Endothelial cell of umbilical vein (primary cell): ENCODE measurements at regions not wholly inside any gene's neighbourhood (a gene's known extent, or its start where the extent isn't known, plus 50 kb on each side); places are given as distances from the start of the nearest gene placed in this dataset.

Experiments
- BruUV-seq: library from RNA; stranded (reverse); fragments of 400-500 nt; replicated peaks from 2 replicates; lab custom pipeline; 2021; lab: Mats Ljungman, UMichigan
- CTCF ChIA-PET: fragments of 300-600, 350-600 bp; sonication (Branson Sonifier 250); formaldehyde crosslinking; loops from one replicate; lab custom pipeline; 2021; ENCODE audit warnings: antibody characterized with exemption, inconsistent platforms; lab: Charles Lee
- POLR2A ChIA-PET: fragments of 300-600, 350-600 bp; sonication (Branson Sonifier 250); formaldehyde crosslinking; loops from one replicate; lab custom pipeline; 2021; ENCODE audit warnings: antibody characterized with exemption, inconsistent platforms; lab: Charles Lee
- DNase-seq: peaks from one replicate; pipeline ENCODE4 v3.0.0-alpha.2; 2011; ENCODE audit warnings: low read depth, low spot score
- FAIRE-seq: peaks from 2 replicates; lab custom pipeline; 2011; peaks lifted over from hg19 to GRCh38; lab: Jason Lieb, UNC
- H2AFZ ChIP-seq: 2 replicates; pipeline ENCODE4 v1.6.0; 2012; ENCODE audit warnings: low read depth, low read length, control low read depth, inconsistent platforms
- H3K27ac ChIP-seq: 2 replicates; pipeline ENCODE4 v1.5.1; 2011; ENCODE audit warnings: low read depth, mild to moderate bottlenecking, control low read depth, low read length, moderate library complexity; ENCODE audit not compliant: insufficient read depth
- H3K27me3 ChIP-seq, 2 experiments: 2 replicates each; pipeline versions ENCODE4 v1.6.0 to v1.6.1; 2011; ENCODE audit warnings: low read length in 2 of 2, mixed read lengths in 1 of 2; ENCODE audit not compliant: control insufficient read depth in 2 of 2, insufficient read depth in 2 of 2
- H3K36me3 ChIP-seq, 2 experiments: 2 replicates in 1 of 2; 3 replicates in 1 of 2; pipeline ENCODE4 v1.5.1; 2011; ENCODE audit warnings: low read length in 2 of 2, mild to moderate bottlenecking in 1 of 2, moderate library complexity in 1 of 2; ENCODE audit not compliant: control insufficient read depth in 2 of 2, insufficient read depth in 2 of 2; ENCODE audit errors: extremely low read depth in 1 of 2
- H3K4me1 ChIP-seq: 3 replicates; pipeline ENCODE4 v1.5.1; 2011; ENCODE audit warnings: mild to moderate bottlenecking, low read length; ENCODE audit not compliant: control insufficient read depth, insufficient read depth; ENCODE audit errors: extremely low read depth
- H3K4me2 ChIP-seq: 2 replicates; pipeline ENCODE4 v1.6.1; 2011; ENCODE audit warnings: low read length, control low read depth, mixed read lengths; ENCODE audit not compliant: insufficient read depth
- H3K4me3 ChIP-seq, 3 experiments: fragments of 200-600 bp in 1 of 3; sonication (generic), shearing (Covaris generic) in 1 of 3; replicated peaks in 1 of 3; 2 replicates each; pipeline ENCODE4 v1.5.1; 2011 to 2016; ENCODE audit warnings: control low read depth in 3 of 3, low read length in 3 of 3, mild to moderate bottlenecking in 2 of 3, inconsistent platforms in 1 of 3, low read depth in 1 of 3, moderate library complexity in 1 of 3; ENCODE audit not compliant: insufficient read depth in 1 of 3
- H3K79me2 ChIP-seq: 2 replicates; pipeline ENCODE4 v1.6.0; 2012; ENCODE audit warnings: low read length, inconsistent platforms; ENCODE audit not compliant: control insufficient read depth, insufficient read depth
- H3K9ac ChIP-seq: replicated peaks from 2 replicates; pipeline ENCODE3; 2011; ENCODE audit warnings: low read length, control low read depth; ENCODE audit not compliant: insufficient read depth; ENCODE audit errors: extremely low read depth
- H3K9me1 ChIP-seq: replicated peaks from 3 replicates; pipeline ENCODE4 v1.6.0; 2011; ENCODE audit warnings: mild to moderate bottlenecking, low read length; ENCODE audit not compliant: control insufficient read depth, insufficient read depth; ENCODE audit errors: extremely low read depth
- H3K9me3 ChIP-seq: replicated peaks from 2 replicates; pipeline ENCODE4 v1.5.1; 2012; ENCODE audit warnings: low read length, inconsistent platforms; ENCODE audit not compliant: control insufficient read depth, insufficient read depth
- H4K20me1 ChIP-seq: replicated peaks from 2 replicates; pipeline ENCODE3; 2011; ENCODE audit warnings: mild to moderate bottlenecking, low read length; ENCODE audit not compliant: control insufficient read depth, insufficient read depth; ENCODE audit errors: extremely low read depth
- EZH2 ChIP-seq: IDR thresholded peaks from 2 replicates; pipeline ENCODE4 v1.6.1; 2012; ENCODE audit warnings: borderline replicate concordance, low read depth, mild to moderate bottlenecking, moderate library complexity, low read length, inconsistent platforms; ENCODE audit not compliant: severe bottlenecking
- FOS ChIP-seq: IDR thresholded peaks from 2 replicates; pipeline ENCODE4 v1.6.1; 2011; ENCODE audit warnings: mild to moderate bottlenecking, low read length, moderate library complexity, borderline replicate concordance; ENCODE audit not compliant: insufficient read depth
- GATA2 ChIP-seq: IDR thresholded peaks from 2 replicates; pipeline ENCODE4 v1.7.0; 2011; ENCODE audit warnings: low read depth, mild to moderate bottlenecking, moderate library complexity, mixed read lengths, low read length; ENCODE audit not compliant: insufficient read length, insufficient read depth
- JUN ChIP-seq: IDR thresholded peaks from 2 replicates; pipeline ENCODE4 v1.6.1; 2011; ENCODE audit warnings: borderline replicate concordance, low read depth; ENCODE audit not compliant: insufficient read length, insufficient read depth
- MAX ChIP-seq: IDR thresholded peaks from 2 replicates; pipeline ENCODE4 v1.6.1; 2011; ENCODE audit not compliant: insufficient read depth, insufficient read length
- MYC ChIP-seq: IDR thresholded peaks from one replicate; pipeline ENCODE4 v1.6.1; 2011; ENCODE audit warnings: mild to moderate bottlenecking, low read depth, low read length
- POLR2A ChIP-seq: IDR thresholded peaks from 2 replicates; pipeline ENCODE4 v1.6.1; 2012; ENCODE audit warnings: low read depth, mild to moderate bottlenecking, control low read depth, low read length
- POLR2AphosphoS5 ChIP-seq: IDR thresholded peaks from 2 replicates; pipeline ENCODE4 v1.6.1; 2012; ENCODE audit warnings: low read depth, mild to moderate bottlenecking, control low read depth, low read length, moderate library complexity; ENCODE audit not compliant: insufficient read depth
- dilution Hi-C: fragments of 300-500 bp; cut with MboI; formaldehyde crosslinking; loops from one replicate; pipeline ENCODE4 v1.15.0; 2019; ENCODE audit warnings: low sequenced_read_pairs; ENCODE audit not compliant: extremely low pct_ligation_motif_present
- intact Hi-C: fragments of 100-400 bp; cut with micrococcal nuclease; formaldehyde crosslinking; loops from one replicate; pipeline ENCODE4 v1.10.0; 2022
- TF ChIP-seq, protein P1 (sequence below), 2 donors: IDR thresholded peaks; 1 replicate in 1 of 2; 2 replicates in 1 of 2; pipeline ENCODE4 v1.5.1; 2011; ENCODE audit warnings: low read length in 2 of 2, mild to moderate bottlenecking in 2 of 2, moderate library complexity in 2 of 2, control low read depth in 1 of 2, inconsistent platforms in 1 of 2, low read depth in 1 of 2; ENCODE audit not compliant: insufficient read depth in 1 of 2; ENCODE audit errors: extremely low read depth in 1 of 2

GRCh38 chr3:28816017-28816416, 464.9 kb upstream of the RBMS3 start:
- H3K4me2 ChIP-seq: no peak overlapping the region
- no peak overlapping the region for H2AFZ ChIP-seq
- H3K9me3 ChIP-seq: no peaks in the 10 kb centered on the region
- intact Hi-C loops: no loop called here
- no peak overlapping the region for H3K4me3 ChIP-seq
- no peaks in the 10 kb centered on the region for H3K79me2 ChIP-seq
- dilution Hi-C loops: no loop called here
- no peak overlapping the region for H3K27ac ChIP-seq
- CTCF ChIA-PET: no interaction called here
- H3K36me3 ChIP-seq: no peaks in the 10 kb centered on the region
- no peak overlapping the region for H3K9ac ChIP-seq
- POLR2A ChIA-PET: no interaction called here
- H3K27me3 ChIP-seq: no peaks in the 10 kb centered on the region
- H3K4me1 ChIP-seq: no peaks in the 10 kb centered on the region
- no TSS peak for BruUV-seq
- no peaks in the 10 kb centered on the region for H3K9me1 ChIP-seq
- FAIRE-seq: no peak
- TF ChIP-seq, protein P1, sequence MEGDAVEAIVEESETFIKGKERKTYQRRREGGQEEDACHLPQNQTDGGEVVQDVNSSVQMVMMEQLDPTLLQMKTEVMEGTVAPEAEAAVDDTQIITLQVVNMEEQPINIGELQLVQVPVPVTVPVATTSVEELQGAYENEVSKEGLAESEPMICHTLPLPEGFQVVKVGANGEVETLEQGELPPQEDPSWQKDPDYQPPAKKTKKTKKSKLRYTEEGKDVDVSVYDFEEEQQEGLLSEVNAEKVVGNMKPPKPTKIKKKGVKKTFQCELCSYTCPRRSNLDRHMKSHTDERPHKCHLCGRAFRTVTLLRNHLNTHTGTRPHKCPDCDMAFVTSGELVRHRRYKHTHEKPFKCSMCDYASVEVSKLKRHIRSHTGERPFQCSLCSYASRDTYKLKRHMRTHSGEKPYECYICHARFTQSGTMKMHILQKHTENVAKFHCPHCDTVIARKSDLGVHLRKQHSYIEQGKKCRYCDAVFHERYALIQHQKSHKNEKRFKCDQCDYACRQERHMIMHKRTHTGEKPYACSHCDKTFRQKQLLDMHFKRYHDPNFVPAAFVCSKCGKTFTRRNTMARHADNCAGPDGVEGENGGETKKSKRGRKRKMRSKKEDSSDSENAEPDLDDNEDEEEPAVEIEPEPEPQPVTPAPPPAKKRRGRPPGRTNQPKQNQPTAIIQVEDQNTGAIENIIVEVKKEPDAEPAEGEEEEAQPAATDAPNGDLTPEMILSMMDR (IDR thresholded peaks at IDR 0.05; ENCODE audit: extremely low read depth in 1 of 2, insufficient read depth in 1 of 2, low read depth in 1 of 2, low read length in 2 of 2): no peak
- no peak for TF ChIP-seq MAX
- no peak for TF ChIP-seq GATA2
- TF ChIP-seq MYC: no peak
- TF ChIP-seq POLR2AphosphoS5: no peak
- no peak for TF ChIP-seq EZH2
- no peak for TF ChIP-seq POLR2A
- no peak for TF ChIP-seq JUN
- no peak for TF ChIP-seq FOS
- DNase-seq: no peak
- no peaks in the 10 kb centered on the region for H4K20me1 ChIP-seq
